ENCODE measurements at regions not wholly inside any gene's neighbourhood (a gene's known extent, or its start where the extent isn't known, plus 50 kb on each side); places are given as distances from the start of the nearest gene placed in this dataset.

- WGBS (ENCODE audit: missing lambda C conversion rate): 71% methylated on average over 12 of the region's 12 CpGs
- 0 out of 6 replicates have a peak, but pooled peaks of 1 of the 2 experiments have one; percentile 18 for ATAC-seq
- Histone ChIP-seq H3K9me3 (peaks cover 12% of the 10 kb centered on the region), H3K27ac (no peak overlapping the region), H3K4me3 (no peak overlapping the region), H3K4me1 (no peaks in the 10 kb centered on the region), H3K4me2 (no peak overlapping the region)
- TF ChIP-seq GATA3 (IDR thresholded peaks at IDR 0.05; ENCODE audit: borderline replicate concordance) (no peak), JUNB (IDR thresholded peaks at IDR 0.05) (no peak), RNF2 (IDR thresholded peaks at IDR 0.05; ENCODE audit: borderline replicate concordance, low read depth) (no peak), NFE2L2 (conservative IDR thresholded peaks at IDR 0.05; ENCODE audit: low read length) (no peak), POLR2AphosphoS2 (conservative IDR thresholded peaks at IDR 0.05; ENCODE audit: low read length) (no peak), ZC3H11A (IDR thresholded peaks at IDR 0.05) (no peak), RAD21 (conservative IDR thresholded peaks at IDR 0.05 in 1 of 2, IDR thresholded peaks at IDR 0.05 in 1 of 2) (no peak), ZFP36 (IDR thresholded peaks at IDR 0.05; ENCODE audit: borderline replicate concordance, partially characterized antibody) (no peak), SREBF2 (IDR thresholded peaks at IDR 0.05) (no peak), PBX3 (IDR thresholded peaks at IDR 0.05) (no peak), CTCF (IDR thresholded peaks at IDR 0.05) (no peak), HOXA7 (CRISPR knock-in tag; IDR thresholded peaks at IDR 0.05) (no peak), CBX8 (IDR thresholded peaks at IDR 0.05) (no peak), EHF (CRISPR knock-in tag; IDR thresholded peaks at IDR 0.05) (no peak), CHD4 (IDR thresholded peaks at IDR 0.05; ENCODE audit: borderline replicate concordance) (no peak), EP300 (IDR thresholded peaks at IDR 0.05) (no peak)
- TF ChIP-seq, protein P1, sequence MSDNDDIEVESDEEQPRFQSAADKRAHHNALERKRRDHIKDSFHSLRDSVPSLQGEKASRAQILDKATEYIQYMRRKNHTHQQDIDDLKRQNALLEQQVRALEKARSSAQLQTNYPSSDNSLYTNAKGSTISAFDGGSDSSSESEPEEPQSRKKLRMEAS (IDR thresholded peaks at IDR 0.05): no peak
- ChIA-PET CTCF (interaction anchor here (0.7 to 1.9 kb wide), 2 partner anchors 42 to 128 kb away, joined by 3 to 5 read pairs; no protein-coding TSS in a partner anchor), POLR2A (no interaction called here)
- DNase-seq (ENCODE audit: low read depth in 1 of 2, low spot score in 1 of 2): no peak
- FAIRE-seq: no peak
Measured at GRCh38 chr2:238657132-238658053, 190.5 kb upstream of the TWIST2 start.

DNA sequence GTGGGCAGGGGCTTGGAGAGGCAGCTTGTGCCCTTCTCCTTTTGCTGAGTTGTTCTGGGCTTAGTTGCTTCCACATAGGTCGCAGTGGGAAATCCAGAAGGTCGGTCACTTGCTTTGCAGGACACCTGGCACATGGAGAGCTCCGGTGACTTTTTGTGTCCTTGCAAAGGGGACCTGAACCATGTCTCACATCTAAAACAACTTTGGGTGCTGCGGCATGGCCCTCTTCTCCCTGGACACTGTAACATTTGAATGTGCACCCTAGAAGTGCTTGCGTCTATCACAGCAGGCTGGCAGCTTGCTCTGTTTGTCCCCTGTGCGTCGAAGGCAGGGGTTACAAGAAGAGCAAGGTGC lies 189.9 kb upstream of the TWIST2 start:
- no peak for DNase-seq (ENCODE audit: low read depth in 1 of 2, low spot score in 1 of 2)
- Histone ChIP-seq H3K27ac (no peak overlapping the region), H3K4me3 (no peak overlapping the region), H3K4me1 (no peaks in the 10 kb centered on the region), H3K9me3 (peaks cover 16% of the 10 kb centered on the region), H3K4me2 (no peak overlapping the region)
- POLR2A ChIA-PET: no interaction called here
- WGBS (ENCODE audit: missing lambda C conversion rate): 81% methylated on average over 7 of the region's 7 CpGs
- no peak for ATAC-seq
- FAIRE-seq: no peak
- CTCF ChIA-PET: interaction anchor here (1.9 kb wide), 1 partner anchor 127 kb away, joined by 5 read pairs; no protein-coding TSS in a partner anchor
- no peak for TF ChIP-seq HOXA7 (CRISPR knock-in tag; IDR thresholded peaks at IDR 0.05)
- TF ChIP-seq, protein P2, sequence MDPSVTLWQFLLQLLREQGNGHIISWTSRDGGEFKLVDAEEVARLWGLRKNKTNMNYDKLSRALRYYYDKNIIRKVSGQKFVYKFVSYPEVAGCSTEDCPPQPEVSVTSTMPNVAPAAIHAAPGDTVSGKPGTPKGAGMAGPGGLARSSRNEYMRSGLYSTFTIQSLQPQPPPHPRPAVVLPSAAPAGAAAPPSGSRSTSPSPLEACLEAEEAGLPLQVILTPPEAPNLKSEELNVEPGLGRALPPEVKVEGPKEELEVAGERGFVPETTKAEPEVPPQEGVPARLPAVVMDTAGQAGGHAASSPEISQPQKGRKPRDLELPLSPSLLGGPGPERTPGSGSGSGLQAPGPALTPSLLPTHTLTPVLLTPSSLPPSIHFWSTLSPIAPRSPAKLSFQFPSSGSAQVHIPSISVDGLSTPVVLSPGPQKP (IDR thresholded peaks at IDR 0.05; ENCODE audit: low read depth, low read length): no peak
- no peak for TF ChIP-seq RCOR1 (IDR thresholded peaks at IDR 0.05; ENCODE audit: low read depth, low read length)
- no peak for TF ChIP-seq MYC (IDR thresholded peaks at IDR 0.05; ENCODE audit: borderline replicate concordance, low read length)
- no peak for TF ChIP-seq FOXS1 (CRISPR knock-in tag; IDR thresholded peaks at IDR 0.05)
- TF ChIP-seq HEYL (CRISPR knock-in tag; IDR thresholded peaks at IDR 0.05): no peak
- TF ChIP-seq RARB (CRISPR knock-in tag; IDR thresholded peaks at IDR 0.05): no peak
- no peak for TF ChIP-seq SREBF2 (IDR thresholded peaks at IDR 0.05)
- TF ChIP-seq ZFP36 (IDR thresholded peaks at IDR 0.05; ENCODE audit: borderline replicate concordance, partially characterized antibody): no peak
- no peak for TF ChIP-seq NFE2L2 (conservative IDR thresholded peaks at IDR 0.05; ENCODE audit: low read length)
- no peak for TF ChIP-seq CBX2 (IDR thresholded peaks at IDR 0.05; ENCODE audit: borderline replicate concordance, low read depth)
- TF ChIP-seq, protein P3, sequence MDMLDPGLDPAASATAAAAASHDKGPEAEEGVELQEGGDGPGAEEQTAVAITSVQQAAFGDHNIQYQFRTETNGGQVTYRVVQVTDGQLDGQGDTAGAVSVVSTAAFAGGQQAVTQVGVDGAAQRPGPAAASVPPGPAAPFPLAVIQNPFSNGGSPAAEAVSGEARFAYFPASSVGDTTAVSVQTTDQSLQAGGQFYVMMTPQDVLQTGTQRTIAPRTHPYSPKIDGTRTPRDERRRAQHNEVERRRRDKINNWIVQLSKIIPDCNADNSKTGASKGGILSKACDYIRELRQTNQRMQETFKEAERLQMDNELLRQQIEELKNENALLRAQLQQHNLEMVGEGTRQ (IDR thresholded peaks at IDR 0.05): no peak

Measured in A549 (cell line).